K562 (cell line): ENCODE measurements at regions not wholly inside any gene's neighbourhood (a gene's known extent, or its start where the extent isn't known, plus 50 kb on each side); places are given as distances from the start of the nearest gene placed in this dataset.

Experiments used
- ATAC-seq: fragments of 200-7000 bp; cut with Tn5 transposase; 3 replicates; pipeline ENCODE4 v1.9.1; 2020; ENCODE audit warnings: moderate library complexity
- BruUV-seq: library from RNA; stranded (reverse); fragments of 400-500 nt; replicated peaks from 2 replicates; lab custom pipeline; 2021; lab: Mats Ljungman, UMichigan
- CTCF ChIA-PET: fragments of 300-600 bp; formaldehyde crosslinking; extraction: SDS; loops from one replicate; lab custom pipeline; 2021; ENCODE audit warnings: low intra/inter-chr PET ratio; lab: Yijun Ruan, JAX
- POLR2A ChIA-PET: fragments of 300-600, 350-650 bp; sonication (Branson Sonifier 250); formaldehyde crosslinking; extraction: SDS; loops from one replicate; lab custom pipeline; 2021; ENCODE audit warnings: antibody characterized with exemption, inconsistent platforms; lab: Yijun Ruan, JAX
- DNase-seq, 4 experiments: peaks; one replicate each; pipeline versions ENCODE4 v3.0.0 to v3.0.0-alpha.2; 2011 to 2018; ENCODE audit warnings: low spot score in 3 of 4, mixed read lengths in 3 of 4; ENCODE audit errors: extremely low read depth in 1 of 4
- FAIRE-seq: peaks from 2 replicates; lab custom pipeline; 2011; peaks lifted over from hg19 to GRCh38; lab: Jason Lieb, UNC
- H2AFZ ChIP-seq: 2 replicates; pipeline ENCODE4 v1.6.0; 2011; ENCODE audit warnings: low read depth, low read length, control low read depth, inconsistent platforms
- H3K27ac ChIP-seq: fragments of 200-600 bp; 3 replicates; pipeline ENCODE4 v1.8.0; 2011; ENCODE audit warnings: low read depth, mild to moderate bottlenecking, control low read depth, inconsistent platforms, low read length, moderate library complexity, mixed read lengths; ENCODE audit errors: extremely low read depth
- H3K27me3 ChIP-seq, 2 experiments: fragments of 300-600 bp in 1 of 2; 2 replicates in 1 of 2; 3 replicates in 1 of 2; pipeline versions ENCODE4 v1.6.0 to v1.8.0; 2011; ENCODE audit warnings: inconsistent platforms in 2 of 2, low read length in 2 of 2, mild to moderate bottlenecking in 1 of 2, mixed read lengths in 1 of 2, moderate library complexity in 1 of 2; ENCODE audit not compliant: control insufficient read depth in 2 of 2, insufficient read depth in 2 of 2
- H3K36me3 ChIP-seq: fragments of 300-600 bp; 3 replicates; pipeline ENCODE4 v1.8.0; 2011; ENCODE audit warnings: mild to moderate bottlenecking, low read length, inconsistent platforms; ENCODE audit not compliant: control insufficient read depth, insufficient read depth
- H3K4me1 ChIP-seq, 2 experiments: fragments of 200-600 bp in 1 of 2; replicated peaks in 1 of 2; 2 replicates in 1 of 2; 3 replicates in 1 of 2; pipeline versions ENCODE4 v1.5.1 to v1.8.0; 2011; ENCODE audit warnings: inconsistent platforms in 2 of 2, low read length in 2 of 2, mild to moderate bottlenecking in 1 of 2, mixed read lengths in 1 of 2, moderate library complexity in 1 of 2; ENCODE audit not compliant: control insufficient read depth in 2 of 2, insufficient read depth in 2 of 2
- H3K4me2 ChIP-seq: 2 replicates; pipeline ENCODE4 v1.6.1; 2011; ENCODE audit warnings: low read length, control low read depth, inconsistent platforms, mixed read lengths; ENCODE audit not compliant: insufficient read depth
- H3K4me3 ChIP-seq: fragments of 200-600 bp; sonication (generic), shearing (Covaris generic); 2 replicates; pipeline ENCODE4 v1.5.1; 2016; ENCODE audit warnings: control low read depth, inconsistent platforms
- H3K79me2 ChIP-seq: fragments of 200-600 bp; 3 replicates; pipeline ENCODE4 v1.8.0; 2011; ENCODE audit warnings: low read length, inconsistent platforms; ENCODE audit not compliant: control insufficient read depth, insufficient read depth
- H3K9ac ChIP-seq, 2 experiments: 2 replicates each; pipeline versions ENCODE4 v1.6.0 to v1.6.1; 2011; ENCODE audit warnings: low read depth in 2 of 2, low read length in 2 of 2, control low read depth in 1 of 2, inconsistent platforms in 1 of 2, mild to moderate bottlenecking in 1 of 2, mixed read lengths in 1 of 2; ENCODE audit not compliant: insufficient read depth in 1 of 2
- H3K9me1 ChIP-seq: one replicate; pipeline ENCODE4 v1.6.0; 2011; ENCODE audit warnings: inconsistent platforms, mild to moderate bottlenecking, low read length, moderate library complexity; ENCODE audit not compliant: control insufficient read depth, insufficient read depth
- H3K9me3 ChIP-seq: replicated peaks from 2 replicates; pipeline ENCODE4 v1.5.1; 2011; ENCODE audit warnings: low read depth, low read length, inconsistent platforms; ENCODE audit not compliant: control insufficient read depth, insufficient read depth
- H4K20me1 ChIP-seq: replicated peaks from 2 replicates; pipeline ENCODE4 v1.6.1; 2011; ENCODE audit warnings: low read length, inconsistent platforms, mixed read lengths; ENCODE audit not compliant: control insufficient read depth, insufficient read depth
- BHLHE40 ChIP-seq: IDR thresholded peaks from 2 replicates; pipeline ENCODE4 v1.6.1; 2011; ENCODE audit warnings: low read length, improper control_type of control experiment
- GATAD2A ChIP-seq: fragments of 450-650 bp; IDR thresholded peaks from 2 replicates; pipeline ENCODE4 v1.6.1; 2017
- NONO ChIP-seq, 2 experiments: fragments of 200-400 bp in 1 of 2; fragments of 450-650 bp in 1 of 2; formaldehyde crosslinking in 1 of 2; IDR thresholded peaks; 2 replicates each; pipeline ENCODE4 v1.6.1; 2017; ENCODE audit warnings: low read depth in 2 of 2, mild to moderate bottlenecking in 2 of 2, moderate library complexity in 2 of 2, low read length in 1 of 2
- SAFB2 ChIP-seq: fragments of 200-400 bp; formaldehyde crosslinking; IDR thresholded peaks from 2 replicates; pipeline ENCODE4 v1.6.1; 2018; ENCODE audit warnings: borderline replicate concordance, low read length, low read depth, moderate library complexity; ENCODE audit not compliant: severe bottlenecking
- ZNF146 ChIP-seq: IDR thresholded peaks from one replicate; pipeline ENCODE4 v1.6.1; 2018; ENCODE audit warnings: missing compliant biosample characterization; ENCODE audit not compliant: unreplicated experiment
- WGBS: fragments of 100-300 bp; shearing (Covaris generic); methylation state at CpG from one replicate; pipeline ENCODE4 v1.1.6; 2016; ENCODE audit warnings: low coverage, mixed read lengths; ENCODE audit not compliant: insufficient coverage; ENCODE audit errors: missing lambda C conversion rate; 5-methylcytosine and 5-hydroxymethylcytosine counted together
- in situ Hi-C: fragments of 300-500 bp; cut with MboI; formaldehyde crosslinking; loops from 4 replicates; pipeline ENCODE4 v1.15.0; 2018; ENCODE audit warnings: inconsistent platforms, mixed read lengths
- intact Hi-C: fragments of 100-400 bp; cut with micrococcal nuclease; formaldehyde crosslinking; loops from 2 replicates; pipeline ENCODE4 v1.14.2; 2022
- TF ChIP-seq, protein P1 (sequence below): sonication (generic); formaldehyde crosslinking; IDR thresholded peaks from 2 replicates; pipeline ENCODE4 v1.8.0; 2022; ENCODE audit warnings: missing genetic modification reagents, mild to moderate bottlenecking, moderate library complexity, borderline replicate concordance
- TF ChIP-seq, protein P2 (sequence below), 2 experiments: IDR thresholded peaks; 2 replicates each; pipeline ENCODE4 v1.6.1; 2011; ENCODE audit warnings: borderline replicate concordance in 1 of 2, control low read depth in 1 of 2, low read depth in 1 of 2, low read length in 1 of 2, mild to moderate bottlenecking in 1 of 2, mixed read lengths in 1 of 2, moderate library complexity in 1 of 2; ENCODE audit not compliant: insufficient read depth in 1 of 2, insufficient read length in 1 of 2, poor library complexity in 1 of 2, severe bottlenecking in 1 of 2; ENCODE audit errors: extremely low read depth in 1 of 2
- TF ChIP-seq, protein P3 (sequence below): sonication (generic); formaldehyde crosslinking; IDR thresholded peaks from 2 replicates; pipeline ENCODE4 v1.8.1; 2022; ENCODE audit warnings: missing genetic modification reagents
- TF ChIP-seq, protein P4 (sequence below): fragments of 250-450 bp; sonication (Bioruptor Pico); IDR thresholded peaks from 2 replicates; pipeline ENCODE4 v1.5.0; 2021
- TF ChIP-seq, protein P5 (sequence below), 2 experiments: fragments of 450-650 bp in 1 of 2; sonication (generic) in 1 of 2; formaldehyde crosslinking in 1 of 2; IDR thresholded peaks in 1 of 2; conservative IDR thresholded peaks in 1 of 2; 2 replicates each; pipeline versions ENCODE4 v1.6.1 to v1.8.1; 2016 to 2023; ENCODE audit warnings: mild to moderate bottlenecking in 2 of 2, moderate library complexity in 2 of 2, inconsistent platforms in 1 of 2, missing genetic modification reagents in 1 of 2

GRCh38 chr7:1368682-1369571, 90.3 kb downstream of the MICALL2 start (continued):
- TF ChIP-seq, protein P1, sequence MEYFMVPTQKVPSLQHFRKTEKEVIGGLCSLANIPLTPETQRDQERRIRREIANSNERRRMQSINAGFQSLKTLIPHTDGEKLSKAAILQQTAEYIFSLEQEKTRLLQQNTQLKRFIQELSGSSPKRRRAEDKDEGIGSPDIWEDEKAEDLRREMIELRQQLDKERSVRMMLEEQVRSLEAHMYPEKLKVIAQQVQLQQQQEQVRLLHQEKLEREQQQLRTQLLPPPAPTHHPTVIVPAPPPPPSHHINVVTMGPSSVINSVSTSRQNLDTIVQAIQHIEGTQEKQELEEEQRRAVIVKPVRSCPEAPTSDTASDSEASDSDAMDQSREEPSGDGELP (CRISPR knock-in tag), result peak; percentile 69; the same call in 1 of the 2 replicates

GRCh38 chr7:1369916-1370657, 89.2 kb downstream of the MICALL2 start:
- H4K20me1 ChIP-seq, result no peaks in the 10 kb centered on the region; the same call in none of the 2 replicates
- no TSS peak for BruUV-seq
- ChIA-PET CTCF (no interaction called here), POLR2A (no interaction called here)
- no peaks in the 10 kb centered on the region for H3K9me1 ChIP-seq
- intact Hi-C loops (loop anchor here (2.0 to 10.0 kb wide), 2 partner anchors 43 to 145 kb away; no protein-coding TSS in a partner anchor), in situ Hi-C loops (no loop called here)
- H3K79me2 ChIP-seq, result no peaks in the 10 kb centered on the region
- H3K4me1 ChIP-seq, result peaks cover 0 to 28% of the 10 kb centered on the region in 2 experiments; a peak in 3 of 5 replicates
- no peak for ATAC-seq
- no peak overlapping the region for H3K4me2 ChIP-seq
- no peak overlapping the region for H3K4me3 ChIP-seq
- H2AFZ ChIP-seq, result no peak overlapping the region
- no peak overlapping the region for H3K27ac ChIP-seq
- FAIRE-seq, result no peak
- no peak overlapping the region for H3K9ac ChIP-seq
- H3K36me3 ChIP-seq, result no peaks in the 10 kb centered on the region
- H3K9me3 ChIP-seq, result no peaks in the 10 kb centered on the region; the same call in 1 of the 2 replicates
- DNase-seq, result no peak
- 6% methylated on average over 13 of the region's 14 CpGs for WGBS
- H3K27me3 ChIP-seq, result peaks cover 28 to 70% of the 10 kb centered on the region in 2 experiments; a peak in 4 of 5 replicates
- TF ChIP-seq, protein P2, sequence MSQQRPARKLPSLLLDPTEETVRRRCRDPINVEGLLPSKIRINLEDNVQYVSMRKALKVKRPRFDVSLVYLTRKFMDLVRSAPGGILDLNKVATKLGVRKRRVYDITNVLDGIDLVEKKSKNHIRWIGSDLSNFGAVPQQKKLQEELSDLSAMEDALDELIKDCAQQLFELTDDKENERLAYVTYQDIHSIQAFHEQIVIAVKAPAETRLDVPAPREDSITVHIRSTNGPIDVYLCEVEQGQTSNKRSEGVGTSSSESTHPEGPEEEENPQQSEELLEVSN (IDR thresholded peaks at IDR 0.05; ENCODE audit: borderline replicate concordance in 1 of 2, extremely low read depth in 1 of 2, insufficient read depth in 1 of 2, insufficient read length in 1 of 2, low read depth in 1 of 2, low read length in 1 of 2, poor library complexity in 1 of 2, severe bottlenecking in 1 of 2), result peak in 1 of 2 experiments; percentile 20
- TF ChIP-seq ZNF146 (no peak), SAFB2 (no peak), NONO (IDR thresholded peaks at IDR 0.05; ENCODE audit: low read depth in 2 of 2, low read length in 1 of 2) (no peak), GATAD2A (no peak), BHLHE40 (peak; percentile 69)
- TF ChIP-seq, protein P3, sequence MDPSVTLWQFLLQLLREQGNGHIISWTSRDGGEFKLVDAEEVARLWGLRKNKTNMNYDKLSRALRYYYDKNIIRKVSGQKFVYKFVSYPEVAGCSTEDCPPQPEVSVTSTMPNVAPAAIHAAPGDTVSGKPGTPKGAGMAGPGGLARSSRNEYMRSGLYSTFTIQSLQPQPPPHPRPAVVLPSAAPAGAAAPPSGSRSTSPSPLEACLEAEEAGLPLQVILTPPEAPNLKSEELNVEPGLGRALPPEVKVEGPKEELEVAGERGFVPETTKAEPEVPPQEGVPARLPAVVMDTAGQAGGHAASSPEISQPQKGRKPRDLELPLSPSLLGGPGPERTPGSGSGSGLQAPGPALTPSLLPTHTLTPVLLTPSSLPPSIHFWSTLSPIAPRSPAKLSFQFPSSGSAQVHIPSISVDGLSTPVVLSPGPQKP, result no peak
- TF ChIP-seq, protein P4, sequence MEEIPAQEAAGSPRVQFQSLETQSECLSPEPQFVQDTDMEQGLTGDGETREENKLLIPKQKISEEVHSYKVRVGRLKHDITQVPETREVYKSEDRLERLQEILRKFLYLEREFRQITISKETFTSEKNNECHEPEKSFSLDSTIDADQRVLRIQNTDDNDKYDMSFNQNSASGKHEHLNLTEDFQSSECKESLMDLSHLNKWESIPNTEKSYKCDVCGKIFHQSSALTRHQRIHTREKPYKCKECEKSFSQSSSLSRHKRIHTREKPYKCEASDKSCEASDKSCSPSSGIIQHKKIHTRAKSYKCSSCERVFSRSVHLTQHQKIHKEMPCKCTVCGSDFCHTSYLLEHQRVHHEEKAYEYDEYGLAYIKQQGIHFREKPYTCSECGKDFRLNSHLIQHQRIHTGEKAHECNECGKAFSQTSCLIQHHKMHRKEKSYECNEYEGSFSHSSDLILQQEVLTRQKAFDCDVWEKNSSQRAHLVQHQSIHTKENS (CRISPR knock-in tag), result no peak
- TF ChIP-seq, protein P5, sequence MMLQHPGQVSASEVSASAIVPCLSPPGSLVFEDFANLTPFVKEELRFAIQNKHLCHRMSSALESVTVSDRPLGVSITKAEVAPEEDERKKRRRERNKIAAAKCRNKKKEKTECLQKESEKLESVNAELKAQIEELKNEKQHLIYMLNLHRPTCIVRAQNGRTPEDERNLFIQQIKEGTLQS (IDR thresholded peaks at IDR 0.05), result no peak
- TF ChIP-seq, protein P5 (CRISPR knock-in tag; conservative IDR thresholded peaks at IDR 0.05), result no peak
